ENCODE measurements at regions not wholly inside any gene's neighbourhood (a gene's known extent, or its start where the extent isn't known, plus 50 kb on each side); places are given as distances from the start of the nearest gene placed in this dataset.

- in situ Hi-C loops (cut with HindIII; ENCODE audit: extremely low pct_ligation_motif_present, low pct_unique_long_range_greater_than_20kb) = no loop called here
- H4K20me1 ChIP-seq (ENCODE audit: insufficient read depth, low read length) = no peaks in the 10 kb centered on the region
- H3K27me3 ChIP-seq (ENCODE audit: control insufficient read depth in 1 of 2, insufficient read depth in 2 of 2, low read length in 2 of 2) = peaks cover 0 to 1% of the 10 kb centered on the region in 2 experiments; a peak in 1 of 5 replicates
- peak; percentile 68 to 74; a peak in 3 of 4 replicates for TF ChIP-seq MAFK (conservative IDR thresholded peaks at IDR 0.05 in 1 of 2, IDR thresholded peaks at IDR 0.05 in 1 of 2; ENCODE audit: low read length in 2 of 2)
- no peak for TF ChIP-seq ZFP90 (CRISPR knock-in tag; IDR thresholded peaks at IDR 0.05; ENCODE audit: borderline replicate concordance)
- no peak for TF ChIP-seq HNRNPLL (IDR thresholded peaks at IDR 0.05; ENCODE audit: low read depth, low read length, poor library complexity, severe bottlenecking)
- TF ChIP-seq, protein P1, sequence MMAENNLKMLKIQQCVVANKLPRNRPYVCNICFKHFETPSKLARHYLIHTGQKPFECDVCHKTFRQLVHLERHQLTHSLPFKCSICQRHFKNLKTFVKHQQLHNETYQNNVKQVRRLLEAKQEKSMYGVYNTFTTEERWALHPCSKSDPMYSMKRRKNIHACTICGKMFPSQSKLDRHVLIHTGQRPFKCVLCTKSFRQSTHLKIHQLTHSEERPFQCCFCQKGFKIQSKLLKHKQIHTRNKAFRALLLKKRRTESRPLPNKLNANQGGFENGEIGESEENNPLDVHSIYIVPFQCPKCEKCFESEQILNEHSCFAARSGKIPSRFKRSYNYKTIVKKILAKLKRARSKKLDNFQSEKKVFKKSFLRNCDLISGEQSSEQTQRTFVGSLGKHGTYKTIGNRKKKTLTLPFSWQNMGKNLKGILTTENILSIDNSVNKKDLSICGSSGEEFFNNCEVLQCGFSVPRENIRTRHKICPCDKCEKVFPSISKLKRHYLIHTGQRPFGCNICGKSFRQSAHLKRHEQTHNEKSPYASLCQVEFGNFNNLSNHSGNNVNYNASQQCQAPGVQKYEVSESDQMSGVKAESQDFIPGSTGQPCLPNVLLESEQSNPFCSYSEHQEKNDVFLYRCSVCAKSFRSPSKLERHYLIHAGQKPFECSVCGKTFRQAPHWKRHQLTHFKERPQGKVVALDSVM (CRISPR knock-in tag; IDR thresholded peaks at IDR 0.05) = no peak
- TF ChIP-seq, protein P2, sequence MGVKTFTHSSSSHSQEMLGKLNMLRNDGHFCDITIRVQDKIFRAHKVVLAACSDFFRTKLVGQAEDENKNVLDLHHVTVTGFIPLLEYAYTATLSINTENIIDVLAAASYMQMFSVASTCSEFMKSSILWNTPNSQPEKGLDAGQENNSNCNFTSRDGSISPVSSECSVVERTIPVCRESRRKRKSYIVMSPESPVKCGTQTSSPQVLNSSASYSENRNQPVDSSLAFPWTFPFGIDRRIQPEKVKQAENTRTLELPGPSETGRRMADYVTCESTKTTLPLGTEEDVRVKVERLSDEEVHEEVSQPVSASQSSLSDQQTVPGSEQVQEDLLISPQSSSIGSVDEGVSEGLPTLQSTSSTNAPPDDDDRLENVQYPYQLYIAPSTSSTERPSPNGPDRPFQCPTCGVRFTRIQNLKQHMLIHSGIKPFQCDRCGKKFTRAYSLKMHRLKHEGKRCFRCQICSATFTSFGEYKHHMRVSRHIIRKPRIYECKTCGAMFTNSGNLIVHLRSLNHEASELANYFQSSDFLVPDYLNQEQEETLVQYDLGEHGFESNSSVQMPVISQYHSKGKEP (CRISPR knock-in tag; IDR thresholded peaks at IDR 0.05) = no peak
- TF ChIP-seq ZFP36L1 (CRISPR knock-in tag; IDR thresholded peaks at IDR 0.05) = no peak
- TF ChIP-seq MAFF (IDR thresholded peaks at IDR 0.05; ENCODE audit: low read depth, low read length) = peak; percentile 55; the same call in 1 of the 2 replicates
- no peak for TF ChIP-seq XRCC5 (optimal IDR thresholded peaks at IDR 0.05; ENCODE audit: low read length)
- no peak for TF ChIP-seq ZNF460 (CRISPR knock-in tag; IDR thresholded peaks at IDR 0.05; ENCODE audit: borderline replicate concordance)
- TF ChIP-seq ZNF703 (CRISPR knock-in tag; IDR thresholded peaks at IDR 0.05; ENCODE audit: borderline replicate concordance) = no peak
- TF ChIP-seq, protein P3, sequence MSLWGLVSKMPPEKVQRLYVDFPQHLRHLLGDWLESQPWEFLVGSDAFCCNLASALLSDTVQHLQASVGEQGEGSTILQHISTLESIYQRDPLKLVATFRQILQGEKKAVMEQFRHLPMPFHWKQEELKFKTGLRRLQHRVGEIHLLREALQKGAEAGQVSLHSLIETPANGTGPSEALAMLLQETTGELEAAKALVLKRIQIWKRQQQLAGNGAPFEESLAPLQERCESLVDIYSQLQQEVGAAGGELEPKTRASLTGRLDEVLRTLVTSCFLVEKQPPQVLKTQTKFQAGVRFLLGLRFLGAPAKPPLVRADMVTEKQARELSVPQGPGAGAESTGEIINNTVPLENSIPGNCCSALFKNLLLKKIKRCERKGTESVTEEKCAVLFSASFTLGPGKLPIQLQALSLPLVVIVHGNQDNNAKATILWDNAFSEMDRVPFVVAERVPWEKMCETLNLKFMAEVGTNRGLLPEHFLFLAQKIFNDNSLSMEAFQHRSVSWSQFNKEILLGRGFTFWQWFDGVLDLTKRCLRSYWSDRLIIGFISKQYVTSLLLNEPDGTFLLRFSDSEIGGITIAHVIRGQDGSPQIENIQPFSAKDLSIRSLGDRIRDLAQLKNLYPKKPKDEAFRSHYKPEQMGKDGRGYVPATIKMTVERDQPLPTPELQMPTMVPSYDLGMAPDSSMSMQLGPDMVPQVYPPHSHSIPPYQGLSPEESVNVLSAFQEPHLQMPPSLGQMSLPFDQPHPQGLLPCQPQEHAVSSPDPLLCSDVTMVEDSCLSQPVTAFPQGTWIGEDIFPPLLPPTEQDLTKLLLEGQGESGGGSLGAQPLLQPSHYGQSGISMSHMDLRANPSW (CRISPR knock-in tag; IDR thresholded peaks at IDR 0.05; ENCODE audit: borderline replicate concordance) = no peak
- TF ChIP-seq, protein P4, sequence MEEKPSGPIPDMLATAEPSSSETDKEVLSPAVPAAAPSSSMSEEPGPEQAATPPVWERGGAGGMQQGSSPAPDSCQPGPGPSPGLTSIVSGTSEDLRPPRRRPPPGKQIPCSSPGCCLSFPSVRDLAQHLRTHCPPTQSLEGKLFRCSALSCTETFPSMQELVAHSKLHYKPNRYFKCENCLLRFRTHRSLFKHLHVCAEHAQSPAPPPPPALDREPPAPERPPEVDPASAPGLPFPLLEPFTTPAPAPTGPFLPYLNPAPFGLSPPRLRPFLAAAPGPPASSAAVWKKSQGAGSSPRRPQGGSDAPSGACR (CRISPR knock-in tag; IDR thresholded peaks at IDR 0.05) = no peak
- no peak for TF ChIP-seq TEAD2 (CRISPR knock-in tag; IDR thresholded peaks at IDR 0.05)
- no peaks in the 10 kb centered on the region for H3K79me2 ChIP-seq (ENCODE audit: insufficient read depth, low read length)
- POLR2A ChIA-PET = no interaction called here
- WGBS (ENCODE audit: low lambda C conversion rate) = 0% methylated on average over 4 of the region's 9 CpGs
- H2AFZ ChIP-seq (ENCODE audit: low read length) = no peak overlapping the region
- CTCF ChIA-PET (ENCODE audit: low intra/inter-chr PET ratio, low total read pairs) = no interaction called here
- FAIRE-seq (no peak), ATAC-seq (no peak), DNase-seq (ENCODE audit: low spot score) (no peak)
- peaks cover 7% of the 10 kb centered on the region for H3K9me3 ChIP-seq (ENCODE audit: low read length)
- H3K4me1 ChIP-seq (ENCODE audit: insufficient read depth, low read length) = no peaks in the 10 kb centered on the region
- no peak overlapping the region for H3K9ac ChIP-seq (ENCODE audit: insufficient read depth, low read depth, low read length)
- H3K27ac ChIP-seq (ENCODE audit: extremely low read length, insufficient read depth, low read length) = no peak overlapping the region
- BruUV-seq (replicated peaks) = no TSS peak
- H3K4me3 ChIP-seq (replicated peaks in 1 of 3; ENCODE audit: insufficient read depth in 1 of 3, low read depth in 2 of 3, low read length in 3 of 3) = no peak overlapping the region
- H3K4me2 ChIP-seq (ENCODE audit: low read depth, low read length) = no peak overlapping the region
- no peaks in the 10 kb centered on the region for H3K36me3 ChIP-seq (replicated peaks in 1 of 2; ENCODE audit: control insufficient read depth in 1 of 2, insufficient read depth in 2 of 2, low read length in 2 of 2)
- intact Hi-C loops (cut with micrococcal nuclease; ENCODE audit: unreplicated experiment) = no loop called here
Observed at GRCh38 chr22:47233316-47234243, 471.1 kb downstream of the TBC1D22A start.

Data from HepG2 (cell line).